HG02610 (cell line): ENCODE measurements at regions not wholly inside any gene's neighbourhood (a gene's known extent, or its start where the extent isn't known, plus 50 kb on each side); places are given as distances from the start of the nearest gene placed in this dataset.
A peak's percentile ranks its signal among the peaks of the same experiment; 100 is the strongest.
"Not testable (repeated sequence)": the region's sequence is repeated elsewhere in the genome, so short reads cannot be mapped to it uniquely, and the experiment has no call there.

Source experiments
- ATAC-seq: cut with Tn5 transposase; IDR thresholded peaks from one replicate; pipeline ENCODE4 v1.9.1; 2021; ENCODE audit warnings: mild to moderate bottlenecking, moderate library complexity; ENCODE audit not compliant: unreplicated experiment

DNA sequence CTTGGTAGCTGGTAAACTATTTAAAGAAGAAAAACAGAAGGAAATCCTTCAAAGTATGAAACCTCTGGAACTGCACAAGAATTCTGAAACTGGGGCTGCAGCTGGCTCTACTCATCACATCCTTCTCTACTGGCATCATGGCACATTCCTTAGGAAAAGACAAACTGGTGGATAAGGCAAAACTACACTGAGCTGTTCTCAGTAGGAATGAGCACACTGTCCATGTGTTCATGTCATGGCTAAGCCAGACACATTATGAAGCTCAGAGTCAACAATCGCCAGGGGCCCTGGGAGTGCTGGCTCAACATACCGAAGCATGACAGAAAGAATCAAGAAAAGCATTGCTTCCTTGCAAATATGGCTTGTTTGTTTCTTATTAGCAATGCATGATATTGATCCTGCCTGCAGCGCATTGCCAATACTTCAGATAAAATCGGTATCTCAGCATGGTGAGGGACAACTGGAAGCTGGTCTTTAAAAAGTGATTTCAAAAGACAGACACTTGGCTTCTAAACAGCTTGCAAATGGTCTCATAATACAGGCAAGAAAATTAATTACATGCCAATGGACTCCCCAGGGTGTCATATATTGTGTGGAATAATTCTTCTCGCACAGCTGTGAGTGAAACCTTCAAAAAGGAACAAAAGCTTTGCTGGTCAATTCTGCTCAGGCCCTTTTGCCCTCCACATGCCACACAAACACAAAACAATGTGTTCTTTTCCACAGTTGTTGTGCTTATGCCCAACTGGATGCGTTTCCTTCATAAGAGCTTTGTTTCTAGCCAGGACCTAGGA lies 300.2 kb upstream of the VCX start:
- no peak for ATAC-seq

DNA sequence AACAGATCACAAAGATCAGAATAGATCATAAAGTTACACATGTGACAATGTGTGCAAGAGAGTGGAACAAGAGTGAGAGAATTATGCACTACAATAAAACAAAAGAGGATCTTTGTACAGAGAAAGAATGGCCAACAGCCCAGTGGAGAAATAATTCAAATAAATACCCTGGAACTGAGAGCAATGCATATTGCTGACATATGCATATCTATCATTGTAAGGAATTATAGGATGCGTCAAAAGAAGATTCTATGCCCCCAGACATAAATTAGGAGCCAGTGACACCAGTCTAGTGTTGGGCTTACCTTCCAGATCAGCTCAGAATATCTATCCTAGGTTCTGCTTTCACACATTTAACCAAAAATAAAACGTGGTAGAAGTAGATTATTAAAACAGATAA lies 320.1 kb upstream of the VCX start:
- ATAC-seq = no peak

DNA sequence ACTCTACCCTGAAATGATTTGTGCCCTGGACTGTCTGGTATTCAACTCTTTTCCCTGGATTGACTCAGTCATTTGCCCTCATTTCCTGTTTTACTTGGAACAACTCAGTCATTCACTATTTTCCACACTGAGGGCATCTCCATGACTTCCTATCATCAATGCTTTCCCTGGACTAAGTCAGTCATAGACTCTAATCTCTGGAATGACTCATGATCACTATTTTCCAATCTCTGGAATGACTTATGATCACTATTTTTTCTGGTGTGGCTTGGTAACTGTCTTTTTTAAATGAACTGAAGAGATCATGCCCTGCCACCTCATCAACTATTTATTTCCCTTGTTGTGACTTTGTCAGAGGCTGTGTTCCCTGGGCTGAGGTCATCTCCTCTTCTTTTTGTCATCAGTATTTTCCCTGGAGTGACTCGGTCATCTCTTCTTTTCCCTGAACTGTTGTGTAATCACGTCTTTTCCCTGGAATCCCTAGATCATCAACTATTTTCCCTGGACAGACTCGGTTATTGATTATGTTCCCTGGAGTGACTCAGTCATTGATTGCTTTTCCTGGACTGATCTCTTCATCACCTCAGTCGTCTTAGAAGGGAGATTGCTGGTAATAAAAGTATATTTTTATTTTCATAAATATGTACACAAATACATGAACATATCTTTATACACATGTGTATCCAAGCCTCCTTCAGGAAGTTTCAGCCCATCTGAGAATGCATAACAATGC lies 327.1 kb upstream of the VCX start:
- ATAC-seq = no peak

DNA sequence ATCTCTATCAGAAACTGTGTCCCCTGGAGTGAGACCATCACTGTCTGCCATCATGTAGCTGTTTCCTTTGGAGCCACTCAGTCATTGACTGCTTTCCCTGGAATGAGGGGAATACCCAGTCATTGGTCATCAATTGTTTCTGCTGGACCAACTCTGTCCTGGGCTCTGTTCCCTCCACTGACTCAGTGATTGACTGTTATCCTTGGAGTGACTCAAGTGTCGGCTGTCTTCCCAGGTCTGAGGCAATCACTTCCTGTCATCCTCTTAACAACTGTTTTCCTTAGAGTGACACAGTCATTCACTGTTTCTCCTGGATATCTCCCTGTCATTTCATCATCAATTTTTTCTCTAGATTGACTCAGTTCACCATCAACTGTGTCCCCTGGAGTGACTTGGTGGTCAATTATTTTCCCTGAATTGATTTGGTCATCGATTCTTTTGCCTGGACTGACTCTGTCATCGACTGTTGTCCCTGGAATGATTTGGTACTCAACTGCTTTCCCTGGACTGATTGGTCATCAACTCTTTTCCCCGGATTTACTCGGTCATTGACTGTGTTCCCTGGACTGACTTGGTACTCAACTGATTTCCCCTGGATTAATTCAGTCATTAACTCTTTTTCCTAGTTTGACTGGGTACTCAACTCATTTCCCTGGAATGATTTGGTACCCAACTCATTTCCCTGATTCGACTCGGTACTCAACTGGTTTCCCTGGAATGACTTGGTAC lies 327.9 kb upstream of the VCX start:
- no peak for ATAC-seq

DNA sequence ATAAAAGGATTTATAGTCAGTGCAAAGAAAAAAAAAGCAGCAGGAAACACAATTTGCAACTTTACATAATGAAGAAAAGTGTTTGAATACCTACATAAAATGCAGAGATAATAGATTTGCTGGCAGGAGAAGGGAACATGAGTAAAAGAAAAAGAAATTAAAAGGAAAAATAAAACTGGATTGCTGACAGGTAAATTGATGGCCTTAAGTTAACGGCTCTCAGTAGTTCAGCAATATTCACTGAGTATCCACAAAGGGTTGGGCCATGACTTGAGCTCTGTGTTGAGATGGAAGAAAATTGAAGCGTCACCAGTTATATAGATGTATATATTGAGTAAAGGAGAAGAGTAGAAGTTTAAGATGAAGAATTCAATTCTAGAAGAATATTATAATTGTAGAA lies 330.1 kb upstream of the VCX start:
- ATAC-seq = no peak

DNA sequence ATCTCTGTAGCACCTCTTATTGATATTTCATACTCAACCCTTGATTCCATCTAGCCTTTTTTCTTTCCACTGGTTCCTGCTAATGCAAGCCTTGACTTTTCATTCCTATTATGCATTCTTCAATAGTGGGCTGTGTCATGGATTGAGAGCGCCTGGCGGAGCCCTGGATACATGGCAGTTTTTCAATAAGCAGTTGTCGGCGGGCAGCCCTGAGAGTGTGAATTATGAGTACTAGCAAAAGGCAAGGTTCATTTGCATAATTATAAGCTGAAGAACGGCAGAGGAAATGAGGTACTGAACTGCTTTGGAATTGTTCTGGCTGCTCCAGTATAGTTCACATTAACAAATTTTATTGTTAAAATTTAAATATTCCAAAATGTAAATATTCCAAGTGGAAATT lies 339.7 kb upstream of the VCX start:
- ATAC-seq = no peak

DNA sequence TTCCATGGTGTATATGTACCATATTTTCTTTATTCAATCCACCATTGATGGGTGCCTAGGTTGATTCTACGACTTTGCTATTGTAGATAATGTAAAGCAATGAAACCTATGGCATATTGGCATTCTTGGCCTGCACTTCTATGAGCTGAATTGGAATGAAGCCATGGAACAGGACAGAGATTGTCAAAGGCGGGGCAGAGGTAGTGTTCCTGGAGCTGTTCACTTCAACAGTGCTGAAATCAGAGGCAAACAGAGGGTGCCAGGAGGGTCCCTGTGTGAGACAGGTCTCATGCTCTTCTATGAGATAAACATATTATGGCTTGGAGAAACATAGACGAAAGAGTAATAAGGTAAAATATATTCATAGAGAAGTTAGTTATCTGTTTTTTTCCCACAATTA lies 342.6 kb upstream of the VCX start:
- ATAC-seq = no peak

DNA sequence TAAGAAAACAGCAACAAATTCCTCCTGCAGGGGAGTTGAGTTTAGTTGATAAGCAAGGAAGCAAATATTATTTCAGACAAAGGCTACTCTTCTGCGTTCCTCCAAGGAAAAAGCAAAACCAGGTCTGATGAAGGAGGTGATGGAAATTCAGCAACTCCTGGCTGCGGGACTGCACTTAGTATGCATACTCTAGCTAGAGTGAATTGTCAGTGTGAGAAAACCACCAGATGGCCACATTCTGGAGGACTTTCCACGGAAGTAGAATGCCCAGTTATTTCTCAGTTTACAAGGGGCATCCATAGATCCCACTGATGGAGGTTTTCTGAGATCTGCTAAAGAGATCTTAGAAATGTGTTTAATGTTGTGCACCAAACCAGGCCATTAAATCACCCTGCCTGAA lies 338.6 kb upstream of the PUDP start:
- no peak for ATAC-seq

DNA sequence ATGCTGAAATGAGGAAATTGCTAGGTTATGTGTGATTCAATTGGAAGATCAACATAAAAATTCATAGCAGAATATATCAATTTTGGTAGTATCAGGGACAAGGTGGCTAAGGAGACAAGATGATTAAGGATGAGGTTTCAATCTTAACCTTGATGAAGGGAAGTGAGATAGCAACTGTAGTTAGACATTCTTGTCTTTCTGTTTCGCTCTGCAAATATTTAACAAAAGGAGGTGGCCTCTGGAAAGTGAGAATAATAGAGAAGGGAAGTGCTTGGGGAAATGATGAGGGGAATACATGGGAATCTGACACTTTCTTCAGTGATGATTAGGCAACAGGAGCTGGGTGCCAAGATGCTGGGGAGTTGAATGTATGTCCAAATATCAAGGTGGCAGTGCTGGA lies 337.1 kb upstream of the PUDP start:
- ATAC-seq = no peak

DNA sequence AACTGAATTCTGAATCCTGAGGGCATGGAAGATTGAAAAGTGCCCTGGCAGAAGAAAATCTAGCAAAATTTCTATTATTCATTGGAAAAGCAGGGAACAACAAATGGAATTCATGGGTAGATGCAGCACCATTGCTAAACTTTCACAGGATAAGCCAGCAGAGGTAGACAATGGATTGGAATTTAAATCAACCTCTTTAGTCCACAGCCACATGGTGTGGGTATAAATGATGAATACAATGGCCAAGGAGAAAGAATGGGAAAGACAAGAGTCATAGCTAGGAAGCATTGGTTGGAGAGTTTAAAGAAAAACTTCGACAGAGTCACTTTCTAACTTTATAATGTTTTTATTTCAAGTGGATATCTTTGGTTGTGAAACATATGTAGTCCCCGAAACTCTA lies 332.8 kb upstream of the PUDP start:
- ATAC-seq = no peak

DNA sequence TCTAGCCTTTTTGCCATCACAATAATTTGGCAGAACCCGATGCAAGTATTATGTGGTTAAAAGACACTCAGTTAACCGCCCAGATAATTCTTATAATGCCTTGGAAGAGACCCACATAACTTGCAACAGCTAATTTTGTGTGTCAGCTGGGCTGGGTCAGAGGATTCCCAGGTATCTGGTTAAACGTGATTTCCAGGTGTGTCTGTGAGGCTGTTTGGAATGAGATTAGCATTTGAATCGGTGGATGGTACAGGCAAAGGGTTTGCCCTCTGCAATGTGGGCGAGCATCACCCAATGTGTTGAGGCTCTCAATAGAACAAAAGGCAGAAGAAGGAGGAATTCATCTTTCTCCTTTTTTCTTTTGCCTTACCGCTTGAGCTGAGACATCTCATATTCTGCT lies 314.2 kb upstream of the PUDP start:
- no peak for ATAC-seq

DNA sequence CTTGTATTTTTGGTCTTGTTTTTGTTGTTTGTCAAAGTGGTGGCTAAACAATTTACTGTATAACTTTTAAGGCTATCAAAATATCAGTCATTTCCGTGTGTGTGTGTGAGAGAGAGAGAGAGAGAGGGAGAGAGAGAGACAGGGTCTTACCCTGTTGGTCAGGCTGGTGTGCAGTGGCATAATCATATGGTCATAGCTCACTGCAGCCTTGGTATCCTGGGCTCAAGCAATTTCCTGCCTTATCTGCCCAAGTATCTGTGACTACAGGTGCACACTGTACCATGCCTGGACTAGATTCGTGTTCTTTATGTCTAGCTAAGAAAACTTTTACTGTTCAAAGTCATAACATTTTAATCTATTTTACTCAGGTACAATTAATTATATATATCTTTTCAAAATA lies 313.1 kb upstream of the PUDP start:
- ATAC-seq = not testable (repeated sequence)

DNA sequence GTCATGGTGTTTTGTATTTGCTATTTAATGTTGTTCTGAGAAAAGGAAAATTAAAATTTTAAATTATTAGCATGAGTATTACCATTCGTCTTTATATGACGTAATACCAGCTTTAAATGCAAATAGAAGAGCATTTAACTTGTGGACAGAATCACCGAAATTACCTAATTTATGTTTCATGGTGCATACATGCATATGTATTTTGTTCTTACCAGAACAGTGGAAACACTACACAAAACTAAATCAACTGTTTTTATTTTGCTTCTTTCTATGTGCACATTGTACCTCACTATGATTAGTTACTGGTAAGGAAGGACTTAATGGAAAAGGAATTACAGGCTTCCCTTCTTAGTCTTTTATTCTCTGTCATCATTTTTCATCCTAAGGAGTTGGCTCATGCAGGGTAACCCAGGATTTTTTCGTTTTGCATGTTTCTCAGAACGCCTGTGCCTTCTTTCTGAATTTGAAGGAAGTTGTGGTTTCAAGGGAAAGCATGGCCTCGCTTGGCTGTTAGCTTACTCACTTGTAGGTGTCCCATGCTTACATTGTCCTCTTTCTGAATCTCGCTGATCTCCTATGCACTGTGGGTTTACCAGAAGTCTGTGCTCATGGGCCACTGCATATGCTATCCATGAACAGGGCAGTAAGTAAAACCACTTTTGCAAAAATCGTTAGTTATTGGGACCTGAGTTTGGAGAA lies 300.0 kb upstream of the PUDP start:
- no peak for ATAC-seq

DNA sequence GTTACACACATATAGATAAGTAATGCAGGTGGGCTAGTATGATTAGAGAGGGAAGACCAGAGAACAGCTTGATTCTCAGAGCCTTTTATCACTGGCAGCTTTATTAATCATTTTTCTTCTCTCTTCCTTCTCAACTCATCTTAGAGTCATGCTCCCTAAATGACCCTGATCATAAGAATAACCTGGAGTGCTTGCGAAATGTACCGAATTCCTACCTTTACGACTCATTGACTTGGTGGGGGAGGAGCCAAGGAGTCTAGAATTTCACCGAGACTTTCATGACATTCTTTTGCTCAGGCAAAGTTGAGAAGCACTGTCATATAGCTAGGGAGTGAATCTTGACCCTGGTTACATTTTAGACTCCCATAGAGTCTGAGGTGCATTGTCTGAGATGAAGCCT lies 298.9 kb upstream of the PUDP start:
- no peak for ATAC-seq

DNA sequence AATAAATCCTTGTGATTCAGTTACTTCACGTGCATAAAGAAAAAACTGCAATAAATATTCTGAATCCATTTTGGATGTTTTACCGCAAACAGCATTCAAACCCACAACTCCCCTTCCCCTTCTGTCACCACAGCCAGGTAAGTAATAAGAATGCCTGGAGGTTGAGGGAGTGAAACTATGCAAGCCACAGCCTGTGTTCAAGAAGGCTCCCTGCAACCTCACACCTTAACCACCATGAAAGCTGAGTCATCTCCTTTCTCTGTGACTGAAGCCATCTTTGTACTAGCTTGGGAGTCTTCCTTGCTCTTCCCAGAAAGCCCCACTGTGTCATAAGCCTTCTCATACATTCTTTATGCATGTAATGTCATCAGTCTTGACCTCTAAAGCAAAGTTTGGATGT lies 297.0 kb upstream of the PUDP start:
- peak; percentile 100 for ATAC-seq

DNA sequence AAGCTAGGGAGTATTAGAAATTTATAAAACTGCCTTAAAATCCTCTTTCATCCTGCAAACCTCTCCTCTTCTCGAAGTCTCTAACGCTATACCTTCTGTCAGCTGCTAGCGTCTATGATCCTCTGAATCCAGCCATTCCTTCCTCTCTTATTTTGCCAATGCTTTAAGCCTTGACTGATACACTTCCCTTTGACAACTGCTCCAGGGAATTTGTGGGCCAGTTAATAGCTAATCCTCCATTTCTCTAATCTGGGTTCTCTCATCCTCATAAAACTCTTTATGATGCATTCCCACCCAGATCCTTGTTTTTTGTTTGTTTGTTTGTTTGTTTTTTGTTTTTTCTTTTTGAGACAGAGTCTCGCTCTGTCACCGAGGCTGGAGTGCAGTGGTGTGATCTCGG lies 293.6 kb upstream of the PUDP start:
- ATAC-seq = no peak

DNA sequence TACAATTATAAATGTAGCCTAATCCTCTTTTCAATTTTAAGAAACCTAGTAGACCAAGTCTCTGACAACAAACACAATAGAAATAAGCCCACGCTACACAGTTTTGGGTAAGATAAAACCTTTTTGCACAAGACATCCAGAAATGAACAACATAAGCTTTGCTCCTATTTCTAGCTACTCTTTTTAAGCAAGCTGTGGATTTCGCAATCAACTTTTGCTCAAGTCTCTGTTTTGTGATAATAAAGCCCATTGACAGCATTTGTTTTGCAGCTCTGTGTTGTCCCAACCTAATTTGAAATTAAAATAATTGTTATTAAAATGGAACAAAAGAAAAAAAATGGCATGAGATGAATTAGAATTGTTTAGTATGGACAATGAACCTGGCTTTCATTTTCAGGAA lies 287.9 kb upstream of the PUDP start:
- no peak for ATAC-seq

DNA sequence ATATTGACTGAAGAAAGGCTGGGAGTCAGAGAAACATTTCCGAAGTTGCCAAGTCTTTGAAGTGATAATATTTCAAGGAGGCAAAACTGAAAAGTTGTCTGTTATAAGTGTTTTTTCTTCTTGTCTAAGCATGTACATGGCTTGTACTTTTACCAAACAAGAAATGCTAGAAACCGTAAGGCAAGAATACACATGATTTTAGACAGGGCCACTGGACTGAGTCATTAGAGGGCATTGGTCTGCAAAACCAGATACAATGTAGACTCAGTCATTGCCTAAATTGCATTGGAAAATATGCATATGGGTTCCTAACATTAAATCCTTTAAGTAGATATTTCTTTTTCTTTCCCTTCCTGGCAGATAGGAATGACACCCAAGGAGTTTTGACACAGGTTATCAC lies 284.9 kb upstream of the PUDP start:
- no peak for ATAC-seq

DNA sequence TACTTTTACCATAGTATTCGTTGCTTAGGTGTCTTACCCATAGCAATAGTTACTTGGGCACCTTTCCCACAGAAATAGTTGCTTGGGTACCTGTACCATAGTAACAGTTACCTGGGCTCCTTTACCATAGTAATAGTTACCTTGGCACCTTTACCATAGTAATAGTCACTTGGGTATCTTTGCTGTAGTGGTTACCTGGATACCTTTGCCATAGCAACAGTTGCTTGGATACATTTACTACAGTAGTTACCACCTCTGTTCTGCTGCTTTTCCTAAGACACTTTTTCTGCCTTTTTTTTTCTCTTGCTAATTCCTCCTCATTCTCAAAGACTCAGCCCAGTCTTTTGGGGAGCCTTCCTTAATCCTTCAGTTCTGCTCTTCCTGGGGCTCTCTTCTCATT lies 272.8 kb upstream of the PUDP start:
- ATAC-seq = no peak

DNA sequence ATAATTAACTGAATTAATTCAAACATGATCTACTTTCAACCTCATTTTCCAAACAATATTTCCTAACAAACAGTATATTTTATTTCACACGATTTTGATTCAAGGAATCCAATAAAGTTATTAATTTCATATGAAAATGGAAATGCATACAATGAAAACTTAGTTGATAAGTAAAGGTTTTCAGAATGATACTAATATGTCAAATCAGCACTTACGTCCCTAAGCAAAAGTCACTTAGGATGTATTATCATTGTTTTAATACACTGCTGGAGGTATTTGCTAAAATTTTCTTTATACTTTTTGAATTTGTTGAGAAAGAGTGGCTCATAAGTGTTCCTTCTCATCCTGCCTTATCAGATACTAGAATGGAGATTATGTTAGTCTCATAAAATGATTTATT lies 266.8 kb upstream of the PUDP start:
- no peak for ATAC-seq

DNA sequence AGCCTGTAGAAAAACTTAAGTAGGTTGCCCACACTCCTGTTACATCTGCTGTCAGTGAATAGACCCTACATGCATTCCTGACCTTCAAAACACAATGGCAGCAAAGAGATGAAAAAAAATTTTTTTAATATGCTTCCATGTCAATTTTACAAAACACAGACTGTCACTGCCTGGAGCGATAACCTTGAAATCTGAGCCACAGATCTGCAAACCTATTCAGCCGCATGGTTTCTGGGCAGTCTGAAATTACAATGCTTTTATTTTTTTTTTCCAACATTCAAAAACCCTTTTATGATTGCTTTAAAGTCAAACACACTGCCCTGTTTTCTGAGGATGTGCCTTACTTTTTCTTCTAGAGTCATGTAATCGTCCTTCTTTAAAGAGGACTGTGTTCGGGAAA lies 264.9 kb upstream of the PUDP start:
- ATAC-seq = no peak
